WI38 (cell line): ENCODE measurements at regions not wholly inside any gene's neighbourhood (a gene's known extent, or its start where the extent isn't known, plus 50 kb on each side); places are given as distances from the start of the nearest gene placed in this dataset.
A peak's percentile ranks its signal among the peaks of the same experiment; 100 is the strongest.
"Not testable (repeated sequence)": the region's sequence is repeated elsewhere in the genome, so short reads cannot be mapped to it uniquely, and the experiment has no call there.

ENCODE experiments used
- H3K4me3 ChIP-seq: 2 replicates; pipeline ENCODE4 v1.5.1; 2011; ENCODE audit warnings: low read depth, mild to moderate bottlenecking, control low read depth, low read length
- CTCF ChIP-seq: IDR thresholded peaks from 2 replicates; pipeline ENCODE4 v1.5.1; 2012; ENCODE audit warnings: low read depth, mild to moderate bottlenecking, control low read depth, low read length

DNA sequence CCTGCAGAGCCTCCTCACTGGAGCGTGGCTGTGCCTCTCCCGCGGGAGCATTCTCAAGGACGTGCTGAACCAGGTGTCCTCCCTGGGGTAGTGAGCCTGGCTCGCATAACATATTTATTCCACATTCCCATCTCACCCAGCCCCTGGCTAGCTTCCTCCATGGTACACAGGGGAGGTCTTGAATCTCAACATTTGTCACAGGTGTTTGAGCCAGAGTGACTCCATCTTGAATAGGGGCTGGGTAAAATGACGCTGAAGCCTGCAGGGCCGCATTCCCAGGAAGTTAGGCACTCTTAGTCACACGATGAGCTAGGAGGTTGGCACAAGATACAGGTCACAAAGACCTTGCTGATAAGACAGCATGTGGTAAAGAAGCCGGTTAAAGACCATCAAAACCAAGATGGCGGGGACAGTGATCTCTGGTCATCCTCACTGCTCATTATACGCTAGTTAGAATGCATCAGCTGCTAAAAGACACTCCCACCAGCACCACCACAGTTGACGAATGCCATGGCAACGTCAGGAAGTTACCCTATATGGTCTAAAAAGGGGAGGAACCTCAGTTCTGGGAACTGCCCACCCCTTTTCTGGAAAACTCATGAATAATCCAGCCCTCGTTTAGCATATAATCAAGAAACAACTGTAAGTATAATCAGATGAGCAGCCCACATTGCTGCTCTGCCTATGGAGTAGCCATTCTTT lies 273.8 kb upstream of the IRX4 start:
- no peak for TF ChIP-seq CTCF
- H3K4me3 ChIP-seq: no peak overlapping the region

DNA sequence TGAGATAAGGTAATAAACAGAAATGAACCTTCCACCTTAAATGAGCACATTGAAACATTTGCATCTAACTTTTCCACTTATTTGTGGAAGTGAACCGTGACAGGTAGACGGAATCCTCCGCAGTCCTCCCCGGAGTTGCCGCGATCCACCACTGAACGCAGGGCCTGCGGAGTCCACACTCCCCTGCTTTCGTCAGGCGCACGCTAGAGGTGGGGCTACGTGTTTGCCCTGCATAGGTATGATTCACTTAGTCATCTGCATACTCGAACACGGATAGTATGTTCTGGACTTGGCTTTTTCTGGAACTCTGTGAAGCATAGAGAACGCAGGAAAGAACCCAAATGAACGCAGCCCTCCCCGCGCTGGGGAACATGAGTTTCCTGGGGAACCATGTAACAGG lies 272.8 kb upstream of the IRX4 start:
- TF ChIP-seq CTCF: no peak

GRCh38 chr5:2153802-2154201 lies 271.1 kb upstream of the IRX4 start:
- no peak overlapping the region for H3K4me3 ChIP-seq
- TF ChIP-seq CTCF: no peak

More for the DNA sequence above, 272.8 kb upstream of the IRX4 start:
- no peak overlapping the region for H3K4me3 ChIP-seq

DNA sequence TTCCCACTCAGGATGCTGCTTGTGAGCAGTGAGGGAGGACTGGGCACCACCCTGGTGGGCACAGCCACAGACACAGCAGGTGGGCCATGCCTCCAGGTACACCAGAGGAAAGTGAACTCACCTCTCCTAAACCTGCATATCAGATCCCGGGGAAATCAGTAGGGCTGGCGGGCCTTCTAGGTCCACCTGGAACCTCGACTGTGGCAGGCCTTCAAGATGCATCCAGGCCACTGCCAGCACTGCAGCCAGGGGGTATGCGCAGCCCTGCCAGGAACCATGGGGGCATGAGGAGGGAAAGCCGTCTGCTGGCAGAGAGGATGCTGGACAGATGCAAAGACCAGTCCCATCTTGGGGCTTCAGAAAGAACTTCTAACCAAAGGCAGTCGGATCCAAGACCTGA lies 270.6 kb upstream of the IRX4 start:
- H3K4me3 ChIP-seq: no peak overlapping the region
- no peak for TF ChIP-seq CTCF

- H3K4me3 ChIP-seq: not testable (repeated sequence)
- peak; percentile 47 for TF ChIP-seq CTCF
These were observed 268.7 kb upstream of the IRX4 start for GRCh38 chr5:2151301-2151888.

GRCh38 chr5:2149195-2149539 lies 266.4 kb upstream of the IRX4 start:
- TF ChIP-seq CTCF: no peak
- no peak overlapping the region for H3K4me3 ChIP-seq

GRCh38 chr5:2148312-2149194 lies 265.8 kb upstream of the IRX4 start:
- no peak for TF ChIP-seq CTCF
- no peak overlapping the region for H3K4me3 ChIP-seq
